ENCODE measurements at regions not wholly inside any gene's neighbourhood (a gene's known extent, or its start where the extent isn't known, plus 50 kb on each side); places are given as distances from the start of the nearest gene placed in this dataset.

DNA sequence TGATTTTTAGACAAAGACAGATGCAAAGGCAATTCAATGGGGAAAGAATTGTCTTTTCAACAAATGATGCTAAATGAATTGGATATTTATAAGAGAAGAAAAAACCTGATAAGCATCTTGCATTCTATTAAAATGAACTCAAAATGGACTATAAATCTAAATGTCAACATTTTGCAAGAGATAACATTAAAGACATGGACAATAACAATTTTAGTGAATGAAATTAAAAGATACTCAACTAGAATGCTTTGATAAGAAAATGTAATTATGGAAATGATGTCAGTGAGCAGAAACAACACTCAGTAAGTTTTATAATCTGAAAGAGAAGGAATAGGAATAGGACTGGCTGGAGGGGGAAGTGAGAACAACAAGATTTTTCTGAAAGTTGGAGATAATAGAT, 421.7 kb downstream of the C6orf118 start:
- ATAC-seq (ENCODE audit: low FRiP score) (no peak), DNase-seq (ENCODE audit: low spot score) (no peak)
- TF ChIP-seq, protein P1, sequence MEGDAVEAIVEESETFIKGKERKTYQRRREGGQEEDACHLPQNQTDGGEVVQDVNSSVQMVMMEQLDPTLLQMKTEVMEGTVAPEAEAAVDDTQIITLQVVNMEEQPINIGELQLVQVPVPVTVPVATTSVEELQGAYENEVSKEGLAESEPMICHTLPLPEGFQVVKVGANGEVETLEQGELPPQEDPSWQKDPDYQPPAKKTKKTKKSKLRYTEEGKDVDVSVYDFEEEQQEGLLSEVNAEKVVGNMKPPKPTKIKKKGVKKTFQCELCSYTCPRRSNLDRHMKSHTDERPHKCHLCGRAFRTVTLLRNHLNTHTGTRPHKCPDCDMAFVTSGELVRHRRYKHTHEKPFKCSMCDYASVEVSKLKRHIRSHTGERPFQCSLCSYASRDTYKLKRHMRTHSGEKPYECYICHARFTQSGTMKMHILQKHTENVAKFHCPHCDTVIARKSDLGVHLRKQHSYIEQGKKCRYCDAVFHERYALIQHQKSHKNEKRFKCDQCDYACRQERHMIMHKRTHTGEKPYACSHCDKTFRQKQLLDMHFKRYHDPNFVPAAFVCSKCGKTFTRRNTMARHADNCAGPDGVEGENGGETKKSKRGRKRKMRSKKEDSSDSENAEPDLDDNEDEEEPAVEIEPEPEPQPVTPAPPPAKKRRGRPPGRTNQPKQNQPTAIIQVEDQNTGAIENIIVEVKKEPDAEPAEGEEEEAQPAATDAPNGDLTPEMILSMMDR (IDR thresholded peaks at IDR 0.05) = no peak

DNA sequence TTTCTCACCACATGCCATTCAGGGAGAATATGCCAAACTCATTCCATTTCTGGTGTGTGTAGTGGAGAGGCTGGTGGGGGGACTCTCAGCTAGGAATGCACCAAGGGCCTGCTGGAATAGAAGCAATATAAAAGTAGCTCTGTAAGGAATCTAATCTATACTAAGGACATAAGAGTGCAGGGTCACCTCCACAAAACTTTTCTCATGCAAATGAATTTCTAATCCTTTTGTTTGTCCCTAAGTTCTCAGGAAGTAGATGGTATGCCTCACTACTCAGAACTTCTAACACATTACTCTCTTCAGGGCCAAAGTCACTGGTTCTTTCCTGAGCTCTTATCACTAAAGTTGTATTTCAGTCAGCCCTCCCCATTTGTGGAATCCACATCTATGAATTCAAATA, 427.2 kb downstream of the C6orf118 start:
- no peak for DNase-seq (ENCODE audit: low spot score)
- TF ChIP-seq, protein P1 (IDR thresholded peaks at IDR 0.05) = no peak
- ATAC-seq (ENCODE audit: low FRiP score) = no peak

DNA sequence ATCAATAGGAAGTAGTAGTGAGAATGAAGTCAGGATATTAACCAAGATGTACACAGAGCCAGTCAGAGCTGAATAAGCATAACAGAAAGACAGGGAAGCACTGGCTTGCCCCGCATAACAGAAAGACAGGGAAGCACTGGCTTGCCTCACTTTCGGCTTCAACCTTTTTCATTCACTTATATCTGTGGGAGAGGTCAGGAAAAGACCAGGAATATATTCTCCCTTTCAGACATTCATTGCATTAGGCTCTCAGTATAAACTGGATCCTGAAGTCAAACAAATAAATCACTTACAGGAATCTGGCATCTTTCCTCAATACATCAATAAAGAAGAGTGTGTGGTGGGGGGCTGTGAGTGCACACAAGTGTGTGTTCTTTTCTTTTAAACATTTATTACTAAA, 437.6 kb downstream of the C6orf118 start:
- DNase-seq (ENCODE audit: low spot score) (no peak), ATAC-seq (ENCODE audit: low FRiP score) (no peak)
- TF ChIP-seq, protein P1 (IDR thresholded peaks at IDR 0.05) = no peak

DNA sequence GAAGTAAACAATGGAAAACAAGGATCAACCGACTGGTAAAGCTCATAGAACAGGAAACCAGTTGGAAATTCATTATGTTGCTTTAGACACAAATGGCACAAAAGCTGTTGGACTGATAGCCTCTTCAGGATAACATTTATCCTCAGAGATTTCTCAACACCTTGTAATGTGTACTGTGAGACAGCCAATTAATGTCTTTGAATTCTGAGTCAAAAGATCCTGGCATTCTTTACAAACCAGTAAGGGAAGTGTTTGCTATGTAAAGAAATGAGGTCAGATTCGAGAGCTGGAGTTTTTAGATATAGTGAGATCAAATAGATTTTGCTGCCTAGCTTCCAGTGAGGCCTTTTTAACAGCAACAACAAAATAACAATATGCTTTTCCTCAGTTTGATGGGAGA, 439.2 kb downstream of the C6orf118 start:
- no peak for DNase-seq (ENCODE audit: low spot score)
- ATAC-seq (ENCODE audit: low FRiP score) = no peak
- TF ChIP-seq, protein P1 (IDR thresholded peaks at IDR 0.05) = no peak

DNA sequence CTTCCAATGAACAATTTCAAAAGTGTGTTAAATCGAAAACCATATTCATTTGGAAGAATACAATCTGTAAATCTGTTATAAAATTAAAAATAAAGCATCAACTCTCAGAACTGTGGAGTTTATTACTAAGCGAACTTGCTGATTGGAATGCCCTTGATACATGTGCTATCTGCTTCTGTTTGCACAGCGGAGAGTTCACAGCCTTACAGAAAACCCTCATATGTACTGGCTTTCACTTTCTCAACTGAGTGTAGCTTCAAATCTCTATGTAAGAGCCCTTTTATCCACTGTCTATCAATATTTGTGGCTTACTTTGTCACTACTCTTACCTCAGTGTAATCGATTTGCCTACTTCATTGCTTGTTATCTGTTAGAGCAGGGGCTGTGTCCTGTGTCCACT, 447.4 kb downstream of the C6orf118 start:
- TF ChIP-seq, protein P1 (IDR thresholded peaks at IDR 0.05) = no peak
- no peak for DNase-seq (ENCODE audit: low spot score)
- ATAC-seq (ENCODE audit: low FRiP score) = no peak

DNA sequence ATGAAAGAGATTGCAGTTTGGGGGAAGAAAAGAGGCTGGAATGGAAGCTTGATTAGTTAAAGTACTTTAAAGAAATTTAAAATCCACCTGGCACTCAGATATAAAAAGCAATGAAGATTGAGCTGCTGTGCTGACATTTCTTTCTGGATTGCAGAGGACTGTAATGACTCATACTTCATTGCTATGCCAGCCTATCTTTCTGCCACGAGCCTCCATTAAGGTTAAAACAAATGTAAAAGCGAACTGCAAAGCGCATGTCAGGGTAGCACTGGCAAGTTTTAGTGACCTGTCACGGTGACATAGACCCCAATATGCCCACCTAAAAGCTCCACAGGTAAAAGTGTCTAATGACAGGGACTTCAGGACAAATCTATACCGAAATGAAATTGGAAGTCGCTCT, 449.6 kb downstream of the C6orf118 start:
- TF ChIP-seq, protein P1 (IDR thresholded peaks at IDR 0.05) = no peak
- no peak for ATAC-seq (ENCODE audit: low FRiP score)
- no peak for DNase-seq (ENCODE audit: low spot score)

DNA sequence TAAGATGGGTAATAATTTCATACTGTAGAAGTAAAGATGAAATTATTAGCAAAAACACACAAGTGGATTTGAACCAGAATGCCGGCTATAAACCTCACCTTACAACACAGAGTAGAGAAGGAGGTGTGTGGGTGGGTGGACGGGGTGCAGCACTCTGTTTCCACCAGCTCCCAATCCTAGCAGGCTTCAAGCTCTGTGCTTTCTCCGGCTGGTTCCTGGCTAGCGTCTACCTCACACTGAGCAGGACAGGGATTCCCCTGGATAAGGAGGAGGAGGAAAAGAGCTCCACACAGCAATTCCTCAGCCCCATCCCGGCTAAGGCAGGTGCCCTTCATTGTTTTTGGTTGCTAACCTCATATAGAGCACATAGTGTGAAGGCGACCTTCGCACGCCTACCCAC, 453.3 kb downstream of the C6orf118 start:
- ATAC-seq (ENCODE audit: low FRiP score) (no peak), DNase-seq (ENCODE audit: low spot score) (no peak)
- TF ChIP-seq, protein P1 (IDR thresholded peaks at IDR 0.05) = no peak
